ENCODE measurements at regions not wholly inside any gene's neighbourhood (a gene's known extent, or its start where the extent isn't known, plus 50 kb on each side); places are given as distances from the start of the nearest gene placed in this dataset.

- no peak for DNase-seq
Observed at GRCh38 chr4:180564026-180564425, 1679.2 kb upstream of the TENM3 start.

- DNase-seq: no peak
Observed at GRCh38 chr4:180564448-180564847, 1678.8 kb upstream of the TENM3 start.

GRCh38 chr4:180565856-180566431 is 1677.3 kb upstream of the TENM3 start:
- no peak for DNase-seq

- DNase-seq: no peak
Observed at GRCh38 chr4:180566492-180566891, 1676.7 kb upstream of the TENM3 start.

- DNase-seq: no peak
Observed at GRCh38 chr4:180567080-180567479, 1676.1 kb upstream of the TENM3 start.

- no peak for DNase-seq
Observed at GRCh38 chr4:180571516-180572055, 1671.6 kb upstream of the TENM3 start.

- no peak for DNase-seq
Observed at GRCh38 chr4:180578175-180578574, 1665.0 kb upstream of the TENM3 start.

- no peak for DNase-seq
Observed at GRCh38 chr4:180581061-180581460, 1662.1 kb upstream of the TENM3 start.

- DNase-seq: no peak
Observed at GRCh38 chr4:180587379-180587778, 1655.8 kb upstream of the TENM3 start.

- no peak for DNase-seq
Observed at GRCh38 chr4:180589575-180589974, 1653.6 kb upstream of the TENM3 start.

GRCh38 chr4:180596888-180597483 is 1646.2 kb upstream of the TENM3 start:
- DNase-seq: no peak

GRCh38 chr4:180598281-180598680 is 1644.9 kb upstream of the TENM3 start:
- no peak for DNase-seq

- DNase-seq: no peak
Observed at GRCh38 chr4:180603791-180604190, 1639.4 kb upstream of the TENM3 start.

GRCh38 chr4:180610324-180610723 is 1632.9 kb upstream of the TENM3 start:
- no peak for DNase-seq

- DNase-seq: no peak
Observed at GRCh38 chr4:180615746-180616145, 1627.5 kb upstream of the TENM3 start.

GRCh38 chr4:180617196-180617595 is 1626.0 kb upstream of the TENM3 start:
- no peak for DNase-seq

GRCh38 chr4:180618396-180618795 is 1624.8 kb upstream of the TENM3 start:
- no peak for DNase-seq

- DNase-seq: no peak
Observed at GRCh38 chr4:180619440-180619839, 1623.8 kb upstream of the TENM3 start.

- no peak for DNase-seq
Observed at GRCh38 chr4:180622254-180622653, 1620.9 kb upstream of the TENM3 start.

- no peak for DNase-seq
Observed at GRCh38 chr4:180625653-180626052, 1617.5 kb upstream of the TENM3 start.

GRCh38 chr4:180630012-180630665 is 1613.1 kb upstream of the TENM3 start:
- no peak for DNase-seq

- no peak for DNase-seq
Observed at GRCh38 chr4:180634306-180634705, 1608.9 kb upstream of the TENM3 start.

- no peak for DNase-seq
Observed at GRCh38 chr4:180635281-180635680, 1607.9 kb upstream of the TENM3 start.

GRCh38 chr4:180636696-180637404 is 1606.4 kb upstream of the TENM3 start:
- no peak for DNase-seq

All from NCI-H1436 treated with DMSO at 0.1 percent for 48 hours (cell line).